GM19035 (cell line): ENCODE measurements at regions not wholly inside any gene's neighbourhood (a gene's known extent, or its start where the extent isn't known, plus 50 kb on each side); places are given as distances from the start of the nearest gene placed in this dataset.
"Not testable (repeated sequence)": the region's sequence is repeated elsewhere in the genome, so short reads cannot be mapped to it uniquely, and the experiment has no call there.

ENCODE experiments used
- ATAC-seq: cut with Tn5 transposase; IDR thresholded peaks from one replicate; pipeline ENCODE4 v1.9.1; 2021; ENCODE audit not compliant: unreplicated experiment

GRCh38 chr1:173300061-173301044, 93.2 kb upstream of the TNFSF4 start:
- ATAC-seq, result no peak

- ATAC-seq, result no peak
Measured at GRCh38 chr1:173301507-173301906, 94.4 kb upstream of the TNFSF4 start.

- no peak for ATAC-seq
Measured at GRCh38 chr1:173302366-173302765, 95.2 kb upstream of the TNFSF4 start.

GRCh38 chr1:173302890-173303829, 96.0 kb upstream of the TNFSF4 start:
- no peak for ATAC-seq

- no peak for ATAC-seq
Measured at GRCh38 chr1:173303984-173304383, 96.9 kb upstream of the TNFSF4 start.

- no peak for ATAC-seq
Measured at GRCh38 chr1:173304529-173305227, 97.5 kb upstream of the TNFSF4 start.

- ATAC-seq, result no peak
Measured at GRCh38 chr1:173307845-173308244, 100.7 kb upstream of the TNFSF4 start.

GRCh38 chr1:173314656-173315055, 107.5 kb upstream of the TNFSF4 start:
- ATAC-seq, result no peak

- no peak for ATAC-seq
Measured at GRCh38 chr1:173315296-173315695, 108.2 kb upstream of the TNFSF4 start.

- no peak for ATAC-seq
Measured at GRCh38 chr1:173318788-173319187, 111.7 kb upstream of the TNFSF4 start.

- not testable (repeated sequence) for ATAC-seq
Measured at GRCh38 chr1:173324352-173324751, 117.2 kb upstream of the TNFSF4 start.

GRCh38 chr1:173327987-173328386, 120.9 kb upstream of the TNFSF4 start:
- not testable (repeated sequence) for ATAC-seq

- ATAC-seq, result no peak
Measured at GRCh38 chr1:173328961-173329360, 121.8 kb upstream of the TNFSF4 start.

- no peak for ATAC-seq
Measured at GRCh38 chr1:173329726-173330125, 122.6 kb upstream of the TNFSF4 start.

- ATAC-seq, result no peak
Measured at GRCh38 chr1:173330149-173330951, 123.2 kb upstream of the TNFSF4 start.

GRCh38 chr1:173330952-173331548, 123.9 kb upstream of the TNFSF4 start:
- not testable (repeated sequence) for ATAC-seq

GRCh38 chr1:173332026-173332425, 124.9 kb upstream of the TNFSF4 start:
- no peak for ATAC-seq

GRCh38 chr1:173333581-173333980, 126.5 kb upstream of the TNFSF4 start:
- ATAC-seq, result peak; percentile 74

- ATAC-seq, result no peak
Measured at GRCh38 chr1:173337126-173337525, 130.0 kb upstream of the TNFSF4 start.

- no peak for ATAC-seq
Measured at GRCh38 chr1:173341307-173341706, 134.2 kb upstream of the TNFSF4 start.
